ENCODE measurements at regions not wholly inside any gene's neighbourhood (a gene's known extent, or its start where the extent isn't known, plus 50 kb on each side); places are given as distances from the start of the nearest gene placed in this dataset.
"Not testable (repeated sequence)": the region's sequence is repeated elsewhere in the genome, so short reads cannot be mapped to it uniquely, and the experiment has no call there.

DNA sequence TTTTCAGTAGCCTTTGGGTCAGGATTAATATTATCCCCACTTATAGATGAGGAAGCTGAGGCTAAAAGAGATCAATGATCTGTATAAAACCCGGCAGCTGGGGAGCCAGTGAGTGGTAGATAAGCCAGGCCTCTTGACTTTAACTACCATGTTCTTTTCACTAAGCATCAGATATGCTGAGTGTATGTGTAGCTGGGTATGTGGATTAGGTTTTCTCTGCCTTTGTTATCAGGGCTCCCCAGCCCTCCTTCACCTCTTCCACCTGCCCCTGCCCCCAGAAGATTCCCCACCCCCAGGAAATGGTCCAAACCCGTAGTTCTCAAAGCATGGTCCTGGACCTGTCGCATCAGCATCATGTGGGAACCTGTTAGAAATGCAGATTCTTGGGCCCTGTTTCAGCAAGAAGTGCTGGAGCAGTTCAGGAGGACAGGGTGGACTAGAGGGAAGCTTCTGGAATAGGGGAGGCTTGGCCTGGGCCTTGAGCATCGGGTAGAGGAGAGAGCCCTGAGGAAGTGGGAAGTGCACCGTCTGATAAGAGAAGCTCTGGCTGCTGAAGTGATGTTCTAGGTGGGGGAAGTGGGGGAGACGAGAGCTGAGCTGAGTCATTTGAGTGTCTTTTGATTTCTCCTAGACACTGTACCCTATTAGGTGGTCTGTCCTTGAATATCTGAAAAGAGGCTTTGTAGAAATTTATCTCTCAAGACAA lies 101.3 kb downstream of the HIF1AN start:
- intact Hi-C loops (cut with DNase I), result no loop called here
- ATAC-seq (no peak), DNase-seq (no peak)

GRCh38 chr10:100637785-100638184 lies 102.0 kb downstream of the HIF1AN start:
- intact Hi-C loops (cut with DNase I), result no loop called here
- ATAC-seq, result no peak
- DNase-seq, result no peak

GRCh38 chr10:100638969-100639368 lies 103.2 kb downstream of the HIF1AN start:
- ATAC-seq; DNase-seq; intact Hi-C loops (cut with DNase I): not testable (repeated sequence)

GRCh38 chr10:100642295-100642994 lies 102.9 kb upstream of the PAX2 start:
- ATAC-seq, result no peak
- intact Hi-C loops (cut with DNase I), result no loop called here
- no peak for DNase-seq

DNA sequence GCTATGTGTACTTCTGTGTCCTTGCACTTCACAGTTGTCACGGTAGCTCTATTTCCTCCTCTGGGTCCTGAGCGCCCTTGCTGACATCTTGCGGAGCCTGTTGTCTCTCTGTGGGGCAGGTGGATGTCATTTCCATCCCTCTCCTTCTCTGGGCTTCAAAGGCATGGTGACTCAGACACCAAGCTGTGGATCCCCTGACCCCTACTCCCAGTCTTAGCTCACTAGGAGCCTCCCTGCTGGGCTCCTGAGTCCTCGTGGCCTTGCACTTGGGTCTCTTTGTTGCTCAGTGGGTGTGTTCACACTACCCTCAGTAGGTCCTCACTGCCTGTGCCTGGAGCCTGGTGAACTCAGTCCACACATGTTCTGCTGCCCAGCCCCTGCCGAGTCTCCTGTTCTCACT lies 100.3 kb upstream of the PAX2 start:
- no peak for DNase-seq

DNA sequence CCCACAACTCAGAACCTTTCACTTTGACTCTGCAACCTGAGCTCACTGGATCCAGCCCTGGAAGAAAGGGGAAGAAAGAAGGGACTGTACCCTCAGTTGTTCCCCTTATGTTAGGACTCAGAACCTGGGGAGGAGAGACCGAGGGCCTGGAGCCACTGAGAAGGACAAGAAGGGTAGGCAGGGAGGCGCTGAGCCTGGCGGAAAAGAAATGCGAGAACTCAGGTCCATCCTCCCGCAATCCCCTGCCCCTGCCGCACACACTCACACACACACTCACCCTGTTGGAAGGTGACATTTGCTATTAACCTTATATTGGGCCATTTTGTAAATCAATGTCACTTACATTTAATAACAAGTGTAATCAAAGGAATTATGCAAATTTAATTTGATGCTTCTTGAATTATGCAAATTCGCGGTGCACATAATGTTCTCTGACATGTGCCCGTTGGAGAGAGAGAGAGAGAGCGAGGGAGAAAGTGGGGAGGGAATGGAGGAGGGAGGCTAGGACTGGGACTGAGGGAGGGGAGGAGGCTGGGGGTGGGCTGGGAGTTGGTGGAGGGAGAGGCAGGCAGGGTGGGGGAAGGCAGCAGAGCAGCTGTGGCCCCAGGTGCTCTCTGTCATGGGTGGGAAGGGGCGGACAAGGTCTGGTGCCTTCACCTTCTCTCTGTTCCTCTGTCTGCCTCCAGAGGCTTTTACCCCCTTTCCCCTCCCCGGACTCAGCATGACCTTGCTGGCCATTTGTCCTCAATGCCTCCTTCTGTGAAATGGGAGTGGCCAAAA lies 99.6 kb upstream of the PAX2 start:
- ATAC-seq (no peak), DNase-seq (no peak)
- intact Hi-C loops (cut with DNase I), result no loop called here

More for the DNA sequence above, 100.3 kb upstream of the PAX2 start:
- no peak for ATAC-seq
- intact Hi-C loops (cut with DNase I), result no loop called here

GRCh38 chr10:100647928-100648327 lies 97.5 kb upstream of the PAX2 start:
- ATAC-seq (no peak), DNase-seq (no peak)
- intact Hi-C loops (cut with DNase I), result no loop called here

- no peak for ATAC-seq
- no peak for DNase-seq
- intact Hi-C loops (cut with DNase I), result no loop called here
Observed at GRCh38 chr10:100650693-100651092, 94.7 kb upstream of the PAX2 start.

- ATAC-seq; intact Hi-C loops (cut with DNase I); DNase-seq: not testable (repeated sequence)
Observed at GRCh38 chr10:100651099-100651498, 94.3 kb upstream of the PAX2 start.

DNA sequence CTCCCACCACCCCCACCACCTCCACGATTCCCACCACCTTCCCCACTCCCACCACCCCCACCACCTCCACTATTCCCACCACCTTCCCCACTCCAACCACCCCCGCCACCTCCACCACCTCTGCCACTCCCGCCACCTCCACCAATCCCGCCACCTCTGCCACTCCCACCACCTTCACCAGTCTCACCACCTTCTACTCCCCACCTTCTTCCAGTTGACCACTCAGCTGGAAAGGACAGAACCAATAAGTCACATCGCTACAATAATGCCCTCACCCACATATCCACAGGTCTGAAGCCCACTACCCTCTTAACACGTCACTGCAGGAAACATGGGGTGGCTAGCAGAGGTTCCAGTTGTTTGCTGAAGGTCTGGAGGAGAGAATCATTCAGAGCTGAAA lies 93.5 kb upstream of the PAX2 start:
- intact Hi-C loops (cut with DNase I), result no loop called here
- ATAC-seq (no peak), DNase-seq (no peak)

DNA sequence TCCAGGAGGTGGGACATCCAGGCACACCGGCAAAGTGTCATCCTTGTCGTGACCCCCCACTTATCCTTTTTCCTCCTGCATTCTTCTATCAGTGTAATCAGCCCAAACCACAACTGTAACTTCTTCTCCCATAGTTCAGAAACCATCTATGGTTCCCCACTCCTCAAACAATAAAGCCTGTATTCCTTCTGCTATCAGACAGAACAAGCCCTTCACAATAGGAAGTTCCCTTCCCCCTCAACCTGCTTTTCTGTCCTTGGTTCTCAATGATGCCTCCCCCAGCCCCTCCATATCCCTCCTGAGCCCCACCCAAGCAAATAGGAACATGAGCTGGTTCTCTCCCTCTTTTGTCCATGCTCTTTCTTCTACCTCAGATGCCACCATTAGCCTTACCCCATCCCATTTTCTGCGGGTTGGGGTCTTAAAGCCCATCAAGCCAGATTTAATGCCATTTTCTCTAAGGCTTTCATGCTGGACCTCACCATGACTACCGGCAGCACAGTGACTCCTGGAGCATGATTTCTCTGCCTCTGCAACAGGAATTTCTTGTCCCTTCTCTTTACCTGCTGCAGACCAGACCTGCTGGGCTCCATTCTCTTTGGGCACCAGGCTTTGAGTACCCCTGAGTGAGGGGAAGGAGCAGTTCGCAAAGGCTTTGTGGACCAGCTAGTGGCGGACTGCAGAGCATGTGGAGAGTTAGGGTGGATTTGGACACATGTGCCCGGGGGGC lies 92.8 kb upstream of the PAX2 start:
- ATAC-seq (no peak), DNase-seq (no peak)
- intact Hi-C loops (cut with DNase I), result no loop called here

DNA sequence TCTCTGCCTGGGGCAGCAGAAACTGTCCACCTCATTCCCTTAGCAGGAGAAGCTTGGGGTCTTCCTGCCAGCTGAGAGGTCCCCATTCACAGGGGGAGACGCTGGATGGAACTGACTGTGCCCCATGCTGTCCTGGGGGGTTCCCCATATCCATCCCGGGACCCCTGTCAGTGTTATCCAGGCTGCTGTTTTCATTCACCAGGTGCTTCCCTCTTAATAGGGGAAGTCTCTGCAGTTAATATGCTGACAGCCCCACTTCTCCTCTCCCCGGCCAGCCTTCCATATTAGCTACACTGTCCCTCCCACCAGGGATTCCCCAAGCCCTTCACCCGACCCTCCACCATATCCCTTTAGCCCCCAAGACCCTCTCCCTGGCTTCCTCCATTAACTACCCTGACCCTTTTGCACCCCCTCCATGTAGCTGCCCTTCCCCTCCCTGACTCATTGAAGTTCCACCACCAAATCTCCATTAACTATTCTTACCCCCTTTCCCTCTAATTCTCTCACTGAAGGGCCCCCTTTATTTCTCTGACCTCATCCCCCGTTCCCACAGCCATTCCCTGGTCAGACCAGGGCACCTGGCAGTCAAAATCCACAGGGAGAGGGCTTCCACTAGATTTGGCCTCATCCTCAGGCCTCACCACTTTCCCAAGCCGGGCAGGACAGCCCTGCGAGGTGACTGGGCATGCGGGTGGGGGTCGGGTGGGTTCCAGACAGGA lies 92.0 kb upstream of the PAX2 start:
- DNase-seq (no peak), ATAC-seq (no peak)
- intact Hi-C loops (cut with DNase I), result no loop called here

- DNase-seq, result no peak
- intact Hi-C loops (cut with DNase I), result no loop called here
- ATAC-seq, result no peak
Observed at GRCh38 chr10:100653957-100654781, 91.2 kb upstream of the PAX2 start.

DNA sequence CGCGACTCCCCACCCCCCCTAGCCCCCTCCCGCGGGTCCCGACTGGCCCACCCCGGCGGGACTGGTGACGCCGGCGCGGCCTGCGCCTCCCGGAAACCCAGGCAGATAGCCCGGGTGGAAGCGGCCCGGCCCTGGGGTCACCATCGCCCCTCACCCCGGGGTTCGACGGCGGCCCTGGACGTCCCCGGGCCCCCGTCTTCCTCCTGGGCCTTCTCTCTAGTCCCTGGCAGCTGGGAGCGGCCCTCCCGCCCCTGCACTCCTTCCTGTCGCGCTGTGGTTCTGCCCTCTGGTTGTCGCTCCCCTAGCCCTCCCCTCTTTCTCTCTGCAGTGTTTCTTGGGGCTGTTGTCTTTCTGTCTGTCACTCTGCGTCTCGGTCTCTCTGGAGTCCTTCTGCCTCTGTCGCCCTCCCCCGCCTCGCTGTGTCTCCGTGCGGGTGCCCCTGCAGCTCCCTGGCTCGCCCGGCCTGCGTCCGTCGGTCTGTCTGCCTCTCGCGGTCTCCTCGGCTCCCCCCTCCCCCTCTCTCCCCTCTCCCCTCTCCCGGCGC lies 90.5 kb upstream of the PAX2 start:
- intact Hi-C loops (cut with DNase I), result no loop called here
- no peak for ATAC-seq
- no peak for DNase-seq

DNA sequence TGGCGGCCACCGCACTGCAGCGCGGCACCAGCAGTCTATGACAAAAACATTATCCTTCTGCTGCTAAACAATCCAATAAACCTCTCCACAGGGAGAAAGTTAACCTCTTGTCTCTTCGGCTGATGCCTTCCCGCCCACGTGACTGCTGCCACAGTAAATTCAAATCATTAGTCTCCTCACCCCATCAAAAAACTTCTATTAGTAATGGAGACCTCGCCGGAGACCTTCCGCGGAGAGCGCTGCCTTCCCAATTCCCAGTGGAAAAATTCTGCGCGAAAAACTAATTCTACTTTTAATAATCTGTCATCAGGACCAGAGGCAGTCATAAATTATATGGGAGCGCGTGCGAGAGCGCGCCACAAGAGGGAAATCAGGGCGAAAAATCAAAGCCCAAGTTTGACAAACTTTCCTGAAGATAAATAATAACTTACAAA lies 90.0 kb upstream of the PAX2 start:
- no peak for DNase-seq
- intact Hi-C loops (cut with DNase I), result no loop called here
- no peak for ATAC-seq

DNA sequence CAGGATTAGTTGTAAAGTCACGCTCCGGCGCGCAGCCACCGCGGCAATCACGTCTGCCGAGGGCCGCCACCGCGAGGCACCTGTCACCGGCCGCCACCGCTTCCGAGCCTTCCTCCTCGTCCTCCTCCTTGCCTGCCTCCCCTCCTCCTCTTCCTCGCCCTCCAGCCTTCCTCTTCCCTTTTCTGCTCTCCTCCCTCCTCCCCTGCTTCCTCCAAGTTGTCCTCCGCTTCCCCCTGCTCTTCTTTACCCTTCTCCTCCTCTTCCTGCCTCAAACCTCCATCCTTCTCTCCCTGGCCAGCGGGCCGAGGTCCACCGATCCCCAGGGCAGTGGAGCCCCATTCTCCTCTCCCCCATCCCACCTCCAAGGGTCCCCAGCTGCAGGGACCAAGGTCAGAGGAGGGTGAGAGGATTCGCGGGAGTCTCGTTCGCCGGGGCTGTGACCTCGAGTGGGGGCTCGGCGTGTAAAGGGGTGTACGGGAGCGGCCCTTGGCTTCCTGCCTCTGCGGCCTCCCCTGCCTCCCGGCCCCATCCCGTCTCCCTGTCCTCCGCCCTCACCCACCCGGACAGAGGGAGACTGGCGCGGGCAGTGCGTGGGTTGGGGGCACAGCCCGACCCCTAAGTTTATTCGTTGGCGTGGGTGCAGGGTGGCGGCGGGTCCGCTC lies 89.5 kb upstream of the PAX2 start:
- ATAC-seq (no peak), DNase-seq (no peak)
- intact Hi-C loops (cut with DNase I), result no loop called here

DNA sequence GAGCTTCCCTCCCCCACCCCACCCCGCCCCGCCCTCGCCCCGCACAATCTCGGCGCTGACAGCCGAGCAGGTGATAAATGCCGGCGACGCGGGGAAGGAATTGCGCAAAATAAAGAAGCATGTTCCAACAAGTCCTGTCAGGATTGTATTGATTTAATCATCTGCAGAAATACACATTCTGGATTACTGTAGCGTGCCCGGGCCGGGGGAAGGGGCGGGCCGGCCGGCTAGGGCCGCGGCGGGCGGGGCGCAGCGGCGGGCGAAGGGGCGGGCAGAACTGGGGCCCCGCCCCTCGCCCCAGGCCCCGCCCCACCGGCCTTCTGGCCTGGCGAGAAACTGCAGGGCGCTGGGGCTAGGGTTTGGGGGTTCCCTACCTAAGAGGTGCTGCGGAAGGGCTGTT lies 88.9 kb upstream of the PAX2 start:
- DNase-seq (no peak), ATAC-seq (peak in 1 of 2 donors; percentile 48)
- intact Hi-C loops (cut with DNase I), result no loop called here
